Stimulated activated CD8-positive, alpha-beta memory T cell treated with anti-CD3 and anti-CD28 coated beads, Interleukin-4, amount 100 ng/mL, for 24 hours (primary cell): ENCODE measurements at regions not wholly inside any gene's neighbourhood (a gene's known extent, or its start where the extent isn't known, plus 50 kb on each side); places are given as distances from the start of the nearest gene placed in this dataset.

Source experiments
- DNase-seq: peaks from one replicate; pipeline ENCODE4 v3.0.0-alpha.2; 2020; ENCODE audit warnings: low read depth

DNA sequence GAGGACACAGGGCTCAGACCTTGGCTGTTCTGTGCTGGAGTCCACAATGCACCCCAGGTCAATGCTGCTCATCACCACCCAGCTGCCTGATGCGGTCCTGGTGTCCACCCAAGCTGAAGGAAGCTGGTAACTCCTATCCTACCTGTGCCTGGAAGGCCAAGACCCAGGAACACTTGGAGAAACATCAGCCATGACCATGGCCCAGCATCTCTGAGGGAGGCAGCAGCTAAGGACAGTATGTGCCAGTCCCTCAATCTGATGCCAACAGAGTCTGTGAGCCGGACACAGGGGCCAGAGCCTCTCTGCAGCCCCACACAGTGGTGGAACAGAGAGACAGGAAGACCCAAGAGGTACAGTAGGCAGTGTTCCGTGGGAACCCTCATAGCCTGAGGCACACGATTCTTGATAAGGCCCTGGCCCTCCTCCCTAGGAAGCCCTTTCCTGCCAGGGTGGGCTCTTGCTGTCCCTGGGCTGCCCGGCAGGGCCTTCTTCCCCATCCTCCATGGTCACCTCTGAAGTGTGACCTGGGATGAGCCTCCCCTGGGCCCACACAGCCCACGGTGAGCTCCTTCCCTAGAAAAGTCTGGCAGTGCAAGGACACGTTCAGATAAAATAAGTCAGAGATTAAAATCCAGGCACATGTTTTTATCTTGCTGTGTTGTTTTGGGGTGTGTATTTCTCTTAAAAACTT is 170.7 kb downstream of the THBS2 start:
- no peak for DNase-seq

DNA sequence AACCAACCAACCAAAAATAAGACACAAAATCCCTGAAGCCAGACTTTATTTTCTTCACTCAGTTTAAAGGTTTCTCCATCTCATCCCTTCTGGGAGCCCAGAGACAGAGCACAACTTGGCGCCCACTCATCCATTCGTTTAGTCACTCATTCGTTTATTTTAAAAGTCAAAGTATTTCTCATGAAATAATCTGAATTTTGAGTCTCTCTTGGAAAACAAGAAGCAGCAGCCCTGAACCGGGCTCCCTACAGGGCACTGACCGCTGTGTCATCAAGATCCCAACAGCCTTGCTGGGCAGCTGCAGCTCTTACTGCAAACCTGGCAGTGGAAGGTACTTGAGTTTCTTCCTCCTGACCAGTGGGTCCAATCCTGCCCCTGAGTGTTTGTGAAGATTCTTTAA is 171.6 kb downstream of the THBS2 start:
- no peak for DNase-seq

DNA sequence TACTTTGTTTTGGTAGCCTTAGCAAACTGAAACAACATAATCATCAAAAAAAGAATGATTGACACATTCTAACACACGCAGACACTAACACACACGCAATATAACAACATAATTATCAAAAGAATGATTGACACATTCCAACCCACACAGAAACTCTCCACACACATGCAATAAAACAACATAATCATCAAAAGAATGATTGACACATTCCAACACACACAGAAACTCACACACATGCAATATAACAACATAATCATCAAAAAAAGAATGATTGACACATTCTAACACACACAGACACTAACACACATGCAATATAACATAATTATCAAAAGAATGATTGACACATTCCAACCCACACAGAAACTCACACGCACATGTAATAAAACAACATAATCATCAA is 172.4 kb downstream of the THBS2 start:
- DNase-seq: no peak

DNA sequence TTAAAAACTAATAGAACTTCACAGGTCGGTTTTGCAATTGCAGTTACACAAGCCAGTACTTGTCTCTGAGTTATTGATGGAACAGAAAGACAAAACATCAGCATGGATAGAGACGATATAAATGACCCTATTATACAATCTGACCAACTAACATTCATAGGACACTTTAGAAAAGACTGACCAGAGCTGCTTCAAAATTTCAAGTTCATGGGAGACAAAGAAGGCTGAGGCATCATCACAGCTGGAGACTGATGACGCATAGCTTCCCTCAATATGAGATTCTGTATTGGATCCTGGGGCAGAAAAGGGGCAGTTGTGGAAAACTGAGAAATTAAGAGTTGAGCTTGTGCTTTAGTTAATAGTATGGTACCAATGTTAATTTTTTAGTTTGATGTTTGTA is 174.0 kb downstream of the THBS2 start:
- DNase-seq: no peak

DNA sequence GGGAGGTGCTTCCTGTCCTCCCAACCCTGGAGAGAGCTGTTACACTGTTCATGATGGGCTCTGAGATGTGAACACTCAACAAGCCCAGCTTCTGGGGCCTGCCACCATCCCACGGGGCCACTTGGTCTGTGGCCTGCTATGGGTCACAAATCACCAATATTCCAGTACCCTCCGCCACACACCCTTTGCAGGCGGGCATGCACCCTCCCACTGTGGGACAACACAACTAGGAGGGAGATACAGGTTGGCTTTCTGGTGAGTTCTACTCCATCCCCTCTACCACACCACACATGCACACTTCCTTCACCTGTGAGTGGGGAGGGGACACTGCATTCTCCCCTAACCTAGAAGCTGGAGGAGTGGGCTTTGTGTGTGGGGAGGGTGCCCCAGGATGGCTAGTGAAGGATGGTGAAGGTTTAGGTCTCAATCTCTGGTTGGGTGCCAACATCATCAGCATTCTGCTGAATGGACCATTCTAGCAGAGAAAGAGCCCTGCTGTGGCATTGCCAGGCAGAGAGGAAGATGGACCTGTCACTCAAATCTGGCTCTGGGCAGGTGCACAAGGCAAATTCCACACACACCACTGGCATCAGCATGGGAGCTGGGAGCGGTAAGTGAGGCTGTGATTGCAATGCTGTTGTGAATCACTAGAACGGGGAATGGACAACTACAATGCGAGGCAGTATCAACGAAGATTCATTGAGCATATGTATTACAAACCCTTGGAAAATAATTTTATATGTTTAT is 175.1 kb downstream of the THBS2 start:
- DNase-seq: no peak

DNA sequence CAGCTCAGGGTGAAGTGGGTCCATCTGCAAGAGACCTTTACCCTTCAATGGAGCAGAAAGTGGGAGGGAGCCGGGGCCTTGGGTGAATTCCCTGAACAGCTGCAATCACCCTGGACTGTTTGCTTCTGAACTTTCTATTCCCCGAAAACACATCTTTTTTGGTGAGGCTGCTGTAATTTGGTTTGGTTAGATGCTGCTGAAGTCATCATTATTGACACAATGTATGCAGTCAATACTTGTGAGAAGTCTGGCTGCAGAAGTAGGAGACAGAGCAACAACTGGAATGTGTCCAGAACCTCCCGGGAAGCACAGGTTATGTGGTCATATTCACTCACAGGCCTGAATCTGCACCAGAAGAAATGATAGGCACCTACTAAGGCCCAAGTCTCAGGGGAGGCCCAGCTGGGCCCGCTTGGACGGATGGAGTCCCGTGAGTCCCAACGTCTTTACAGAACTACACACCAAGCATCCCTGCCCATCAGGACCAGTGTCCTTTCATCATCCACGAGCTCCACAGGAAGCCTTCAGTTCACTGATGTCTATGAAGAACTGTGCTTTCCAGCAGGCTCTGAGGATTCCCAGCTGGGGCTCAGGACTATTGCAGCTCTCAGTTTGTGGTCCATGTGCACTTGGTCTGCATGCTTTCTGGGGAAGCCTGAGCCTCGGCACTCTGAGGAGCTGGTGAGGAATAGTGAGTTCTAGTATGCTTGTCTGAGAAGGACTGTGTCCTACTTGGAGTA is 177.6 kb downstream of the THBS2 start:
- no peak for DNase-seq

DNA sequence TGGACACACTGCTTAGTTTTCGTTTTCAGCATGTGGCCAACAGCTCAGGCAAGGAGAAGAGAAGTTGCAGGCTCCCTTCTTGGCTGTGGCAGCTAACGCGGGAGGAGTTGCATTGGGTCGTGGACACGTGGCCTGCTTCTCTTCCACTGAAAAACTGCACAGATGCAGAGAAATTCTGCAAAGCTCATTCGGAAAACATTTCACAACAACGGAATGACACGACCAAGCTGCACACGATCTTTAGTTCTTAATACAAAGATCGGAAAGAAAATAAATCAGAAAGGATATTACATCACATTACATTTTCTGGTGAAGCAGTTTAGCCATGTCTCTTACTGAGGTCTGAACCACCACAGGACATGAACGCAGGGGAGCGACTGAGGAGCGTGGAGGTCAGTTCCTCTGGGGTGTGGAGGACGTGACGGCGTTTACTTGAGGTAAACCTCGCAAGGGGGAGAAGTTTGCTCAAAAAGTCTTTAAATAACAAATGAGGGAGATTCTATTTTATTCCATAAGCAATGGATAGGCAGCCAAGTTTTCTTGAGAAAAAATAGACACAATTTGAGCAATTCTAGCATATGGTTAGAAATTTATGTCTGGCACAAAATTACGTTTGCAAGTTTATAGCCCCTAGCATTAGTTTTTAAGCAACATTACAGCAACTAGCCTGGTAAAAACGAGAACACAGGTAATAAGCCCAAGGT is 178.3 kb downstream of the THBS2 start:
- no peak for DNase-seq

DNA sequence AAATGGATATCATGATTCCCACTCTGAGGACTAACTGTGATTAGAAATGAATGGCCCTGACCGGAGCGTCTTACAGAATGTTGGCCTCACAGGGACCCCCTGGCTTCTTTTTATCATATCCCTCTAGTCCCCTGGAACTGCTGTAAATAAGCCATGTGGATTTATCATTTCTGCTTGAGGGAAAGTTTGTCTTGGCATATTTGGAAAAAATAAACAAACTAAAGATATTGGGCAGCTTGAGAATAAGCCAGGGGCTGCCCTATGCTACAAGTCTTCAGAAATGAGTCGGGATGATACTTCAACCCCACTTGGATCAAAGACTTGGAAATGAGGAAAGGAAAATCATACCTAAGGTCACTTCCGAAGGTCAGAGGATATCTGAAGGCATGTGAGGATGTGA is 179.1 kb downstream of the THBS2 start:
- DNase-seq: no peak

DNA sequence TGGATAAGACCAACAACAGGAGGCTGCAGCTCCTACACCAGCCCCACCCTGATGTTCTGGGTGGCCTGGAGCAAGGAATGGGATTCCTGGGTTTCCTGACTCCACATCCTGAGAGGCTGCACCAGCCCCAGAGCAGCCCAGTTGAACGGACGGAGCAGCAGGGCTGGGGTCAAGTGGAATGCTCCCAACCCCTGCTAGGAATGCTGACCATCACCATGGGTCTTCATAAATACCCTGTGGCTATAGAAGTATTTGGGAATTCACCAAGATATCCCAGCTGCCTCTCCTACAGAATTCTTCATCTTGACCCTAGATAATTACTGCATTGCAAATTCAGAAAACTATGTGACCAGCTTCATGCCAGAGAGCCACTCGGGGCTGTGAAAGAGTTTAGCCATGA is 180.3 kb downstream of the THBS2 start:
- DNase-seq: no peak

DNA sequence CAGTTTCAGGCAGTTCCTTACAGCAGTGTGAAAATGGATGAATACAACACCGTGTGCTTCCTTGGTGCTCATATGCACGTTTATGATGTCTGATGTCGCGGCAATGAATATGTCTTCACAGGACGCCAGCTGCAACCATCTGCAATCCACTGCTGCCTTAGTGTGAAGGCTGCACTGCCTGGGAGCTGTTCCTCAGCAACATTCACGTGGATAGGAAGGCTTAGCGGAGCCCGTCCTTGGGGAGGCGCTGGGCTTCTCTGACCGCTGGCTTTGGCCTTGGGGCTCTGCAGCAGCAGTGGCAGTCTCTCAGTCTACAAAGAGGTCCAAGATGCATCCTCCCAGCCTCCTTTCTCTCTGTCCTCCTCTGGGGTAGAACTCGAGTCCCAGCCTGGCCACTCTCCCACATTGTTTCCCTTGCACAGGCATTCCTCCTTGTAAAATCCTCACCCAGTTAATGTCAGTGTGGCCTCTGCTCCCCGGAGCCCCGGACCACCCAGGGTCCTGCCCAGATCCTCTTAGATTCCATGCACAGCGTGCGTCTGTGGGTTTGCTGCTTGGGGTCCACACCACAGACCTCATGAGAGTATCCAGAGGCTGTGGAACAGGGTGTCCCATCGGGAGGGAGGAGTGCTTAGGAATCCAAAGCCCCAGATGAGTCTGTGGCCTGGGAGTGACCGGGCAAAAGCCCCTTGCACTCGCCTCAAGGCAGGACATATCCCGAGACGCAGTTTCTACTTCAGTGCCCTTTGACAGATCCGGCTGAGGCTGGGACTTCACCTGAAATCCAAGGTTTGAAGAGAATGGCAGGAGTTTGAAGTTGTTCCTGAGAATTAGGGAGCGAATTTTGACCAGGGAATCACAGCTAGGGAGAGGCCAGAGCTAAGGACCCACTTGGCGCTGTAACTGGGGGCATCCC is 181.3 kb downstream of the THBS2 start:
- DNase-seq: no peak

DNA sequence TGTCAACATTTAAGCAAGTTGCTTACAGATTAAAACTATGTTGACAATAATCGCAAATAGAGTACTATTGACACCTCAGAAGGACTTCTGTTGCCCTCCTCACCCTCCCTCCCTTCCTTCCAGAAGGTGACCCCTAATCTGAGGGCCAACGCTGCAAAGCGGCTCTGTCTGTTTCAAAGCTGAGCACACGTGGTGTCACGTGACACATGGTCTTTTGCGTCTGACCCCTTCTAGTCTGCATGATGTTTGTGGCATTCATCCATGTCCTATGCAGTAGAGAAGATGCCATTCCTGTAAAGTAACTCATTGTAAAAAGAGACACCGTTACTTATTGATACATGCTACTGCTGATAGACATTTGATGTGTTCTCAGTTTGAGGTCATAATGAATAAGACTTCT is 182.3 kb downstream of the THBS2 start:
- DNase-seq: no peak

DNA sequence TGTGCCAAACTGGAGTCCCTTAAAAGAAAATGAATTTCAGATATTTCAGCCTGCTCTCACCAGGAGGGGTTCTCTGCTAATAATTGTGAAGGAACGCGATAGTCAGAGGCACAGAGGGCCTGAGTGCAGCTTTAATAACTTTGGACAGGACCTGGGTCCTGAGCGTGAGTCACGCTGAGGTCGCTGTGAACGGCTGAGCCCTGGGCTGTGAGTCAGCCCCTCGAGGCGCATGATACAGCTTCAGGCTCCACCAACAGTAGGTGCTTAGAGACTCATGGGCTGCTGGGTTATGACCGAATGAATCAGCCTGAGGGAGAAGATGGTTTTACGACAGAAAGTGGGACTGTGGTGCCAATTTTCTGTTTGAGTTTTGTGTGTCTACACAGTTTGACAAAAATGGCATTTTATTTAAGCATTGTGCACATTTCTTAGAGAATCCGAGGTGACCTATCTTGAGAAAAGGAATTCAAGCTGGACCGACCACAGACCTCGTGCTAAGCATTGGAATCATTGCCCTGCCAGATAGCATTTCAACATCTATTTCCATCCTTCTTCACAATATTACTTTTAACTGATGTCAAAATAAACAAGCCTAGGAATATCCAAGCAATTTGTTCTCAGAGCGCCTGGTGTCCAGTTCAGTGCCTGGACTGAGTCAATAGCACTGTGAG is 183.0 kb downstream of the THBS2 start:
- no peak for DNase-seq

DNA sequence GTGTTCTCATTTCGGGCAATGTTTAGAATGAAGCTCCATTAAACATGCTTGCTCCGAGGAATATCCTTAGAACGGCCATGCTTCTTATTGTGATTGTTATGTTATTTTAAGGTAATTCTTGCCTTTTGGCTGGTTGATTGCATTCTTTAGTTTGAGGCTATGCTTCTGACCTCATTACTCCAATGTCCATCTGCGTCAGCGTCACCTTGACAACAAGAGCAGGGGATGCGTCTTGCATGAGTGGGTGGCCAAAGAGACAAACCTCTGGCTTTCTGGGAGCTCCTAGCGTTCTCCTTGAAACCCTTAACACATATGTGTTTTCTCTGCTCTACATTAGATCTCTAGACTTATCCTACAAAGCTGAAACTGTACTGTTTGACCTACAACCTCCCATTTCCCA is 184.3 kb downstream of the THBS2 start:
- no peak for DNase-seq

DNA sequence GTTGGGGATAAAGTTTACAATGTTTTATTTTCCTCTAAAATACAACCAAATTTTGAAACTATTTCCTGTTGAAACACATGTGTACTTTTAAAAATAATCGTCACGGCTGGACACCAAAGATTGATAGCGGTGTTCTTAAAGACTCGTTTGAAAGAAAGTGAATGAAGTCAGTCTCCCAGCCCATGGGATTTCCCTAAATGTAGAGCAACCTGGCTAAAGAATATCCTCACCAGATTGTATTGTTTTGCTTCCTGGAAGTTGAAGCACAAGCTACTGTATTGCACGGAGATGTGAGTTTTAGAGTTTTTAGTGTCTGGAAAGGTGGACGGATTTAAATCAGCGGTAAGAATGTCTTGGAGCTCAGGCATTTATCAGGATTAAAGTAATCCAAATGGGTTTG is 189.5 kb downstream of the THBS2 start:
- no peak for DNase-seq

DNA sequence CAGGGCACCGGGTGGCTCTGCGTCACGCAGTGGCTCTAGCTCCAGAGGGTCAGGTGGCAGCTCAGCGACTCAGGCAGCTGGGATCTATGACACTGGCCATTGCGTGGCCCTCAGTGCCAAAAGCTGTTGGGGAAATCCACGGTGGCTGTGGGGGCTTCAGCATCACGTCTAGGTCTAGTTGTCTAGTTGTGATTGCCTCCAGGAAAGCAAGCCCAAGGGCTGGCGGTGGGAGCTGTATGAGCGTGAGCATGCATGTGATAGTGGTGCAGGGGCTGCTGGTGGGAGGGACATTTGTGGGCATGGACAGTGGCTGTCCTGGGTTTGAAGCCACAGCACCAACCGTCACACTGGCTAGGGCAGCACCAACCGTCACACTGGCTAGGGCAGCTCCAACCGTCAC is 191.4 kb downstream of the THBS2 start:
- DNase-seq: no peak

DNA sequence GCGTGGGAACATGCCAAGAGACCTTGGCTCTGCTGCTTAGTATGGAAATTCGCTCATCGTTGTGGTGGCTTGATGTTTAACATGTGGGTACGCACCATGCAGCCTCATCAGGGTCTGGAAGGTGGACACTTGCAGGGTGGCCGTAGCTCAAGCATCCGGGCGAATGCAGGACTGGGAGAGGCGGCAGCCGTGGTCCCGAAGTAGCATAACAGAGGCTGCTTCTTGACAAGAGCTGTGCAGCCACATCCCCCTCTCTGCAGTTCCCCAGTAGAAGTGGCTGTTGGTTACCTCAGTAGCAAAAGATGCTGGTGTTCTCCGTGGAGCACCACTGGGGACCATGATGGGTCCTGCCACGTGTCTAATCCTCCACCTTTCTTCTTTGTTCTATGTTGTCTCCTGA is 195.0 kb downstream of the THBS2 start:
- DNase-seq: no peak

DNA sequence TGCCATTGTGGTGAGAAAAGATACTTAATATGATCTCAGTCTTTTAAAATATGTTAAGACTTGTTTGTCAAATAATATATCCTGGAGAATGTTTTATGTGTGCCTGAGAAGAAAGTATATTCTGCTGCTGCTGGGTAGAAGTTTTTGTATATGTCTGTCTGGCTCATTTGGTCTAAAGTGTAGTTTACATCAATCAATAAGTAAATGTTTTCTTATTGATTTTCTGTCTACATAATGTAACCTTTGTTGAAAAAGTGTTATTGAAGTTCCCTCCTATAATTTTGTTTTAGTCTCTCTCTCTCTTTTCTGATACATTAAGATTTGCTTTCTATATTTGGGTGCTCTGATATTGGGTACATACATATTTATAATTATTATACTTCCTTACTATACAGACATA is 201.2 kb downstream of the THBS2 start:
- no peak for DNase-seq

DNA sequence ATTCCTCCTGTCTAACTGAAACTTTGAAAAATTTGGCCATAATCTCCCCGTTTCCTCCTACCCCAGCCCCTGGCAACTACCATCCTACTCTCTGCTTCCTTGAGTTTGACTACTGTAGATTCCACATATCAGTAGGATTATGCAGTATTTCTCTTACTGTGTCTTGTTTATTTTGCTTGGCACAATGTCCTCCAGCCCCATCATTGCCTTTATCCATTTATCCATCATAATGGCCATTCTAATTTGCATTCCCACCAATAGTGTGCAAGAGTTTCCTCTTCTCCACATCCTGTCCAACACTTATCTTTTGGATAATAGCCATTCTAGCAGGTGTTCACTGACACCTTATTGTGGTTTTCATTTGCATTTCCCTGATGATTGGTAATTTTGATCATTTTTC is 202.3 kb downstream of the THBS2 start:
- no peak for DNase-seq

DNA sequence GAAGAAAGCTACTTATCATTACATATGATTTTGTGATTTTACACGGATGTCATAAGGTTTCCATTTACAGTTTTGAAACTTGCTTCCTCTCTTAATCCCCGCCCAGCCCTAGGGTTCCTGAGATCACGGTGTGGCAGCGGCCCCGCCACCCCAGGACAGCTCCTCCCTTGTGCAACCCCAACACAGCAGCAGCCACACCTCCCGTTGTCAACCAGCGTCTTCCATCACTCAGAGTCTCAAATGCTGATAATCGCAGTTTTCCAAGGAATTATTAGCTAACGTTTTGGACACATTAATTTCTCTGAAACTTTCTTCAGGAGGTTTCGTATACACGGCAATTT is 204.8 kb downstream of the THBS2 start:
- DNase-seq: no peak

DNA sequence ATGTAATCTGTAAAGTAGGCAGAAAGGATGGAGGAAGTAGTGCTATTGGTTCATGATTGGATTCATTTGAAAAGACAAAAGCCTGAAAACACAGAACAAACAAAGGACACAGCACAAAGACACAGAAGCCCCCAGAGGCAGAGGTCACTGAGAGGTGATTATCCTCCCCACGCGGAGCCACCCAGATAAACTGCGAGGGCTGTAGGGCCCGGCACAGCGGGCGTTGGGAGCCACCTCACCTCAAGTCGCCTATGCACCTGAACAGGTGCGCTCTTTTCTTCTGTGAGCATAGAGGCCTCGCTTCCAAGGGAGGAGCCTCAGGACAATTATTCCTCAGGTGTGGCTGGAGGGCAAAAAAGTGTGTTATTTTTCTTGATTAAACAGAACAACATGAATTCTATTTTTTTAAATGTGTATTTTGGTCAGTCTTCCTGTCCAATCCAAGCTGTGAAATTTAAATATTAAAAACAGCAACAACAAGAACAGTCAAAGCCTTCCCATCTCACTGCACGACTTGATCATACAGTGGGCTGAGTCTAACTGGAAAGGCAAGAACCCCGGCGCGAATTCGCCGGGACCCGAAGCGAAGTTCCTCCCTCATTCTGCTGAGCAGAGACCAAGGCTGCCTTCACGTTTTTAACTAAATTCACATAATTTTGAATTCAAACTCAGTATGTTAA is 205.3 kb downstream of the THBS2 start:
- no peak for DNase-seq

DNA sequence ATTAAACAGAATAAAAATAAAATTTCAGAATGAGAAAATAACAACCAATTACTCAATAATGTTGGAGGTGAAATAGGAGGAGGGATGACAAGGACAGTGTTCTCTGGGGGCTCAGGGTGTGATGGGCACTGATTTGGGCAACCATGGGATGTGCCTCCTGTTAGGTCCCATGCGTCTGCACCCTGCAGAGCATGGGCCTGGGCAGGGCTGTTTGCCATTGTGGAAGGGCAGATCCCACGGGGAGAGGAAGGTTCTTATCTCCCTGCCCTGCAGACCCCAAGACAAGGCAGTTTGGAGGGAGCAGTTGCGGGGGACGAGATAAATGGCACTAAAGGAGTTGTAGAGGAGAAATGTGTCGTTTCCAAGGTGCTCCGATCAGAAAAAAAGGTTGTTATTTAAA is 206.3 kb downstream of the THBS2 start:
- DNase-seq: no peak
